ENCODE measurements at regions not wholly inside any gene's neighbourhood (a gene's known extent, or its start where the extent isn't known, plus 50 kb on each side); places are given as distances from the start of the nearest gene placed in this dataset.

- DNase-seq: no peak
Observed at GRCh38 chr10:43751646-43752045, 103.0 kb upstream of the ZNF32 start.

- no peak for DNase-seq
Observed at GRCh38 chr10:43749940-43750552, 101.4 kb upstream of the ZNF32 start.

GRCh38 chr10:43749145-43749576, 100.5 kb upstream of the ZNF32 start:
- DNase-seq: no peak

- no peak for DNase-seq
Observed at GRCh38 chr10:43748560-43748959, 99.9 kb upstream of the ZNF32 start.

- no peak for DNase-seq
Observed at GRCh38 chr10:43746906-43747305, 98.2 kb upstream of the ZNF32 start.

GRCh38 chr10:43739161-43739560, 90.5 kb upstream of the ZNF32 start:
- no peak for DNase-seq

- no peak for DNase-seq
Observed at GRCh38 chr10:43737003-43737402, 88.3 kb upstream of the ZNF32 start.

- DNase-seq: no peak
Observed at GRCh38 chr10:43735907-43736306, 87.2 kb upstream of the ZNF32 start.

GRCh38 chr10:43734716-43735115, 86.0 kb upstream of the ZNF32 start:
- no peak for DNase-seq

GRCh38 chr10:43731486-43731885, 82.8 kb upstream of the ZNF32 start:
- DNase-seq: no peak

GRCh38 chr10:43728425-43728824, 79.7 kb upstream of the ZNF32 start:
- no peak for DNase-seq

GRCh38 chr10:43727935-43728334, 79.3 kb upstream of the ZNF32 start:
- no peak for DNase-seq

- no peak for DNase-seq
Observed at GRCh38 chr10:43715334-43715733, 66.7 kb upstream of the ZNF32 start.

- DNase-seq: no peak
Observed at GRCh38 chr10:43712821-43713584, 64.3 kb upstream of the ZNF32 start.

GRCh38 chr10:43710772-43711471, 62.2 kb upstream of the ZNF32 start:
- no peak for DNase-seq

GRCh38 chr10:43708262-43708661, 59.6 kb upstream of the ZNF32 start:
- DNase-seq: no peak

GRCh38 chr10:43707770-43708169, 59.1 kb upstream of the ZNF32 start:
- DNase-seq: no peak

GRCh38 chr10:43706166-43706565, 57.5 kb upstream of the ZNF32 start:
- no peak for DNase-seq

- DNase-seq: no peak
Observed at GRCh38 chr10:43703286-43703685, 54.6 kb upstream of the ZNF32 start.

GRCh38 chr10:43702936-43703281, 54.2 kb upstream of the ZNF32 start:
- DNase-seq: no peak

- no peak for DNase-seq
Observed at GRCh38 chr10:43702213-43702935, 53.7 kb upstream of the ZNF32 start.

- DNase-seq: no peak
Observed at GRCh38 chr10:43701295-43701694, 52.6 kb upstream of the ZNF32 start.

- no peak for DNase-seq
Observed at GRCh38 chr10:43700306-43700705, 51.6 kb upstream of the ZNF32 start.

GRCh38 chr10:43699516-43699915, 50.8 kb upstream of the ZNF32 start:
- no peak for DNase-seq
